DND-41 (cell line): ENCODE measurements at regions not wholly inside any gene's neighbourhood (a gene's known extent, or its start where the extent isn't known, plus 50 kb on each side); places are given as distances from the start of the nearest gene placed in this dataset.

ENCODE experiments used
- EZH2 ChIP-seq: IDR thresholded peaks from 3 replicates; pipeline ENCODE4 v1.6.1; 2012; ENCODE audit warnings: borderline replicate concordance, low read depth, mild to moderate bottlenecking, moderate library complexity, low read length, inconsistent platforms; ENCODE audit not compliant: severe bottlenecking
- TF ChIP-seq, protein P1 (sequence below): IDR thresholded peaks from 2 replicates; pipeline ENCODE4 v1.5.1; 2012; ENCODE audit warnings: borderline replicate concordance, low read length, moderate library complexity, mild to moderate bottlenecking; ENCODE audit not compliant: poor library complexity, severe bottlenecking; ENCODE audit errors: extremely low read depth

DNA sequence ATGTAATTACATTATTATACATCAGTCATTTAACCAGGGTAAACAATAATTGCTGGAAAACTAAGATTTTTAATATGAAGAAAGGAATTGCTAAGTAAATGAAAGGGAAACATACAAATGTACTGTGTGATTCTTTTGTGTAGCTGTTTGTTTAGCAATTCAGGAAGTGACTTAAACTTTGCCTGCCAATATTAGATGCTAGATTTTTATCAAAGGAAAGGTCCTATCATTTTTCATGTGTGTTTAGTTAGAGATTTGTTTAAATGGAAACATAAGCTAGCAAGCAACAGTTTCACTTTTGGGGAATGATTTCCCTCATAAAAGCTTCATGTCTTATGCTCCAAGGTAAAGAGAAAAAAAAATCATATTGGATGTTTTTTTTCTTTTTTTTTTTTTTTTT, 95.1 kb upstream of the LIMCH1 start:
- TF ChIP-seq, protein P1, sequence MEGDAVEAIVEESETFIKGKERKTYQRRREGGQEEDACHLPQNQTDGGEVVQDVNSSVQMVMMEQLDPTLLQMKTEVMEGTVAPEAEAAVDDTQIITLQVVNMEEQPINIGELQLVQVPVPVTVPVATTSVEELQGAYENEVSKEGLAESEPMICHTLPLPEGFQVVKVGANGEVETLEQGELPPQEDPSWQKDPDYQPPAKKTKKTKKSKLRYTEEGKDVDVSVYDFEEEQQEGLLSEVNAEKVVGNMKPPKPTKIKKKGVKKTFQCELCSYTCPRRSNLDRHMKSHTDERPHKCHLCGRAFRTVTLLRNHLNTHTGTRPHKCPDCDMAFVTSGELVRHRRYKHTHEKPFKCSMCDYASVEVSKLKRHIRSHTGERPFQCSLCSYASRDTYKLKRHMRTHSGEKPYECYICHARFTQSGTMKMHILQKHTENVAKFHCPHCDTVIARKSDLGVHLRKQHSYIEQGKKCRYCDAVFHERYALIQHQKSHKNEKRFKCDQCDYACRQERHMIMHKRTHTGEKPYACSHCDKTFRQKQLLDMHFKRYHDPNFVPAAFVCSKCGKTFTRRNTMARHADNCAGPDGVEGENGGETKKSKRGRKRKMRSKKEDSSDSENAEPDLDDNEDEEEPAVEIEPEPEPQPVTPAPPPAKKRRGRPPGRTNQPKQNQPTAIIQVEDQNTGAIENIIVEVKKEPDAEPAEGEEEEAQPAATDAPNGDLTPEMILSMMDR, result no peak
- no peak for TF ChIP-seq EZH2
